Uterus (tissue), 3 donors: ENCODE measurements at regions not wholly inside any gene's neighbourhood (a gene's known extent, or its start where the extent isn't known, plus 50 kb on each side); places are given as distances from the start of the nearest gene placed in this dataset.

ENCODE experiments used
- DNase-seq, 2 donors: peaks; one replicate each; pipeline ENCODE4 v3.0.0-alpha.2; 2019 to 2020
- H3K27ac ChIP-seq, 2 donors: fragments of 200-600 bp; sonication (generic); 1 replicate in 1 of 2; 2 replicates in 1 of 2; pipeline ENCODE4 v1.5.1; 2016 to 2018
- H3K27me3 ChIP-seq, 2 donors: fragments of 200-600 bp; sonication (generic); one replicate each; pipeline ENCODE4 v1.5.1; 2018 to 2019; ENCODE audit warnings: control low read depth in 1 of 2
- H3K36me3 ChIP-seq, 2 donors: fragments of 200-600 bp; sonication (generic); one replicate each; pipeline ENCODE4 v1.5.1; 2019; ENCODE audit warnings: control low read depth in 1 of 2
- H3K4me1 ChIP-seq, 2 donors: fragments of 200-600 bp; sonication (generic); one replicate each; pipeline ENCODE4 v1.5.1; 2018 to 2019; ENCODE audit warnings: control low read depth in 1 of 2
- H3K4me3 ChIP-seq, 2 donors: fragments of 200-600 bp; sonication (generic); 1 replicate in 1 of 2; 2 replicates in 1 of 2; pipeline ENCODE4 v1.5.1; 2018 to 2019; ENCODE audit warnings: mild to moderate bottlenecking in 1 of 2
- H3K9me3 ChIP-seq, 2 donors: fragments of 200-600 bp; sonication (generic); one replicate each; pipeline ENCODE4 v1.5.1; 2019; ENCODE audit warnings: control low read depth in 1 of 2
- CTCF ChIP-seq, 4 experiments: fragments of 200-600 bp in 2 of 4; fragments of 450-650 bp in 2 of 4; sonication (generic) in 2 of 4; IDR thresholded peaks; one replicate each; pipeline ENCODE4 v1.5.1; 2016 to 2019; ENCODE audit warnings: antibody characterized with exemption in 4 of 4, mild to moderate bottlenecking in 2 of 4, moderate library complexity in 1 of 4
- POLR2A ChIP-seq, 2 donors: fragments of 450-650 bp; IDR thresholded peaks; one replicate each; pipeline ENCODE4 v1.6.1; 2016; ENCODE audit warnings: antibody characterized with exemption in 2 of 2, mild to moderate bottlenecking in 1 of 2, moderate library complexity in 1 of 2
- intact Hi-C: fragments of 100-400 bp; cut with DNase I; formaldehyde crosslinking; loops from one replicate; pipeline ENCODE4 v1.15.1; 2023; ENCODE audit warnings: low total_unique reads
- donor health status: DM: yes; HTN: yes; CAD: no.

- Histone ChIP-seq H3K4me3 (no peak overlapping the region), H3K9me3 (no peaks in the 10 kb centered on the region), H3K27ac (no peak overlapping the region), H3K4me1 (no peaks in the 10 kb centered on the region), H3K27me3 (no peaks in the 10 kb centered on the region), H3K36me3 (no peaks in the 10 kb centered on the region)
- no peak for TF ChIP-seq CTCF (IDR thresholded peaks at IDR 0.05)
- TF ChIP-seq POLR2A (IDR thresholded peaks at IDR 0.05): no peak
- DNase-seq: no peak
- intact Hi-C loops: no loop called here
Observed at GRCh38 chr5:21171038-21171437, 1183.0 kb upstream of the CDH18 start.

GRCh38 chr5:21168557-21168956, 1180.6 kb upstream of the CDH18 start:
- intact Hi-C loops: no loop called here
- Histone ChIP-seq H3K36me3 (no peaks in the 10 kb centered on the region), H3K4me3 (no peak overlapping the region), H3K27me3 (no peaks in the 10 kb centered on the region), H3K27ac (no peak overlapping the region), H3K4me1 (no peaks in the 10 kb centered on the region), H3K9me3 (no peaks in the 10 kb centered on the region)
- no peak for TF ChIP-seq CTCF (IDR thresholded peaks at IDR 0.05)
- no peak for TF ChIP-seq POLR2A (IDR thresholded peaks at IDR 0.05)
- no peak for DNase-seq

GRCh38 chr5:21165344-21165743, 1177.3 kb upstream of the CDH18 start:
- DNase-seq: no peak
- Histone ChIP-seq H3K4me3 (no peak overlapping the region), H3K4me1 (no peaks in the 10 kb centered on the region), H3K36me3 (no peaks in the 10 kb centered on the region), H3K27me3 (no peaks in the 10 kb centered on the region), H3K27ac (no peak overlapping the region), H3K9me3 (no peaks in the 10 kb centered on the region)
- intact Hi-C loops: no loop called here
- TF ChIP-seq CTCF (IDR thresholded peaks at IDR 0.05) (no peak), POLR2A (IDR thresholded peaks at IDR 0.05) (no peak)

GRCh38 chr5:21164425-21164824, 1176.4 kb upstream of the CDH18 start:
- Histone ChIP-seq H3K27ac (no peak overlapping the region), H3K27me3 (no peaks in the 10 kb centered on the region), H3K4me3 (no peak overlapping the region), H3K4me1 (no peaks in the 10 kb centered on the region), H3K36me3 (no peaks in the 10 kb centered on the region), H3K9me3 (no peaks in the 10 kb centered on the region)
- TF ChIP-seq CTCF (IDR thresholded peaks at IDR 0.05): no peak
- no peak for TF ChIP-seq POLR2A (IDR thresholded peaks at IDR 0.05)
- no peak for DNase-seq
- intact Hi-C loops: no loop called here

- no peak for DNase-seq
- Histone ChIP-seq H3K27me3 (no peaks in the 10 kb centered on the region), H3K9me3 (no peaks in the 10 kb centered on the region), H3K4me3 (no peak overlapping the region), H3K27ac (no peak overlapping the region), H3K4me1 (no peaks in the 10 kb centered on the region), H3K36me3 (no peaks in the 10 kb centered on the region)
- intact Hi-C loops: no loop called here
- TF ChIP-seq CTCF (IDR thresholded peaks at IDR 0.05): no peak
- no peak for TF ChIP-seq POLR2A (IDR thresholded peaks at IDR 0.05)
Observed at GRCh38 chr5:21159510-21160059, 1171.6 kb upstream of the CDH18 start.
